ENCODE measurements at regions not wholly inside any gene's neighbourhood (a gene's known extent, or its start where the extent isn't known, plus 50 kb on each side); places are given as distances from the start of the nearest gene placed in this dataset.

DNA sequence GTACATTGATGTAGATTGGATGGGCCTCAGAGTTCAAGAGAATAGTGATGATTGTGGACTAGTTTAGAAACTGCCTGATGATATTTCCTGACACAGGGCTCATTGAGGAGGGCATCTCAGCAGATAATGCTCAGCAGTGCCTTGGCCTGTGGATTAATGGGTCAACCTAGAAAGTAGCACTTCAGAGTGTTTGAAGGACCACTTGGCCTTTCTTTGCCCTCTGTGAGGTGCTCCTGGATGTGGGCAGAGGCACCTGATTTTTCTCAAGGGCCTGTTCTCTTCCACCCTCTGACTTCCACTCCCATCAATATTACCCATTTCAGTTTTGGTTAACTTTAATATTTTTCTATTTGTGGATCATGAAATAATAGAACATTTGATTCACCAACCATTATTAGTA is 270.6 kb upstream of the BMP2 start:
- DNase-seq (ENCODE audit: low read depth, low spot score): no peak
- Histone ChIP-seq H3K36me3 (ENCODE audit: control insufficient read depth, insufficient read depth, low read length) (no peaks in the 10 kb centered on the region), H3K4me1 (ENCODE audit: control insufficient read depth, insufficient read depth, low read length) (no peaks in the 10 kb centered on the region), H3K4me3 (ENCODE audit: low read length) (no peak overlapping the region), H3K9me3 (ENCODE audit: control insufficient read depth, insufficient read depth, low read length) (no peaks in the 10 kb centered on the region), H3K27me3 (ENCODE audit: control insufficient read depth, insufficient read depth, low read length) (no peaks in the 10 kb centered on the region), H3K27ac (ENCODE audit: low read length) (no peak overlapping the region)

DNA sequence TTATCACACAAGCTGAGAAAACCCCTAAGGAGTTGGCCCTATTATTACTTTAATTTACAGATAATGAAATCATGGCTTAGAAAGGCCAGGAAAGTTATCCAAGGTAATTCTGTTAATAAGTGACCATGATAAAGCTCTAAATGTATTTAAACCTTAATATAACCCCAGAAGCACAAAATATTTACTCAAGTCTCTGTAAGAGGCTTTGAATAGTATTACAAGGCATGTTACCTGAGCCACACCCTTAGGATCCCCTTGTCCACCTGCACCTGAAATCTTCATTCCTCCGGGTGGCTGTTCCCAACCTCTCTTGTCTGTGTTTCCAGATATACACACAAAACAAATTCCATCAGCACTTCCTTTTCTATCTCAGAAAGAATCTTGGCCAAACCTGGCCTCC is 271.6 kb upstream of the BMP2 start:
- no peak for DNase-seq (ENCODE audit: low read depth, low spot score)
- no peaks in the 10 kb centered on the region for H3K27me3 ChIP-seq (ENCODE audit: control insufficient read depth, insufficient read depth, low read length)
- H3K4me1 ChIP-seq (ENCODE audit: control insufficient read depth, insufficient read depth, low read length): no peaks in the 10 kb centered on the region

DNA sequence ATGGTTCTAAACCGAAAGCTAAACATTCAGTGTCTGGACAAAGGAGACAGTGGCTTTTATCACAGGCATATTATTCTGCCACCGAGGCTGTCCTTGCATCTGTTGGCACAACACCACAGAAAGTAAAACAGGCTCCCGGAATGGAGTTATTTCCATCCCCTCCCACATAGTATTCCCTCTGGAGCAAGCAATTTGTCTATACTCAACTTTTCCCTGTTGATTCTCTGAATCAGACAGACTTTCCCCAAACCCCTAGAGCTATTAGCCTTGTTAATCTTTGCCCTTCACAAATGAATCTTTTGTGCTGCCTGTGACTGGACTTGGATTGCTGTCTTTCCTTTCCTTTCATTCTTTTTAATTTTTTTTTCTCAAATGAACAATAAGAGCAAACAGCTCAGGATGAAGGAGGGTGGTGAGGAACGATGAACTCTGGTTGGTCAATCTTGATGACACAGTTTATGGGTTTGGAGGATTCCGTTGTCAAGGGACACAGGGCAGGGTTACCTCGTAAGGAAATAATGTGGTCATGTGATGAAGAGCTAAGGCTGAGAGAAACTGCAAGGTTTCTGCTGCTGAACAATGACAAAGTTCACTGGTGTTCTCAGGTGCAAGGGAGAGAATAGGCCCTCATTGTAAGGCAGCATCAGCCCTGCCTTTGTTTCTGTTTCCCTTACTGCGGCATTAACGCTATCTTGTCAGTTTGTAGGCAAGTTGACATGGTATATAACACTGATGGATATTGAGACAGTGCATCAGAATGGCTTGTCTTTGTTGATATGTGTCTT is 275.0 kb upstream of the BMP2 start:
- H3K27ac ChIP-seq (ENCODE audit: low read length): no peak overlapping the region
- no peaks in the 10 kb centered on the region for H3K36me3 ChIP-seq (ENCODE audit: control insufficient read depth, insufficient read depth, low read length)
- no peaks in the 10 kb centered on the region for H3K9me3 ChIP-seq (ENCODE audit: control insufficient read depth, insufficient read depth, low read length)
- no peak overlapping the region for H3K4me3 ChIP-seq (ENCODE audit: low read length)
- no peak for DNase-seq (ENCODE audit: low read depth, low spot score)
- H3K27me3 ChIP-seq (ENCODE audit: control insufficient read depth, insufficient read depth, low read length): no peaks in the 10 kb centered on the region
- WGBS (ENCODE audit: insufficient coverage, insufficient read length): no CpG with 5 or more reads among the region's 8 CpGs
- no peaks in the 10 kb centered on the region for H3K4me1 ChIP-seq (ENCODE audit: control insufficient read depth, insufficient read depth, low read length)

More for the DNA sequence above, 271.6 kb upstream of the BMP2 start:
- no CpG with 5 or more reads among the region's 1 CpG for WGBS (ENCODE audit: insufficient coverage, insufficient read length)
- no peaks in the 10 kb centered on the region for H3K36me3 ChIP-seq (ENCODE audit: control insufficient read depth, insufficient read depth, low read length)
- no peak overlapping the region for H3K4me3 ChIP-seq (ENCODE audit: low read length)
- no peaks in the 10 kb centered on the region for H3K9me3 ChIP-seq (ENCODE audit: control insufficient read depth, insufficient read depth, low read length)
- H3K27ac ChIP-seq (ENCODE audit: low read length): no peak overlapping the region

DNA sequence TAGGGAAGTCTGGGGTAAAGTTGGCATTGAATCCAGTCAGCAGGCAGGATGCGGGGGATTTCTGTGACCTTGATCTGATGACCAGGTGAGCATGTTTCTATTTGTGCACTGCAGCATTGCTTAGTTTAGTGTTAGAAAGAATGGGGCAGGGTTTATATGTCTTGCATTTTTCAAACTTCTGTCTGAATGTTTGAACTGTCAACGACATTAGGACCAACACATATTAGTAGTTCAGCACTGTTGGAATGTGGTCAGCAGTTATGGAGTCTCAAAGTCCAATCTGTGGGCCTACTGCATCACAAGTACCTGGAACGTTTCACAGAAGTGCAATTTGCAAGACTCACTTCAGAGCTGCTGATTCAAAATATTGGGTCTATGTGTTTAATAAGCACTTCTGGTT is 276.6 kb upstream of the BMP2 start:
- H3K4me1 ChIP-seq (ENCODE audit: control insufficient read depth, insufficient read depth, low read length): no peaks in the 10 kb centered on the region
- H3K27ac ChIP-seq (ENCODE audit: low read length): no peak overlapping the region
- no CpG with 5 or more reads among the region's 3 CpGs for WGBS (ENCODE audit: insufficient coverage, insufficient read length)
- H3K9me3 ChIP-seq (ENCODE audit: control insufficient read depth, insufficient read depth, low read length): no peaks in the 10 kb centered on the region
- H3K27me3 ChIP-seq (ENCODE audit: control insufficient read depth, insufficient read depth, low read length): no peaks in the 10 kb centered on the region
- H3K36me3 ChIP-seq (ENCODE audit: control insufficient read depth, insufficient read depth, low read length): no peaks in the 10 kb centered on the region
- H3K4me3 ChIP-seq (ENCODE audit: low read length): no peak overlapping the region
- no peak for DNase-seq (ENCODE audit: low read depth, low spot score)

DNA sequence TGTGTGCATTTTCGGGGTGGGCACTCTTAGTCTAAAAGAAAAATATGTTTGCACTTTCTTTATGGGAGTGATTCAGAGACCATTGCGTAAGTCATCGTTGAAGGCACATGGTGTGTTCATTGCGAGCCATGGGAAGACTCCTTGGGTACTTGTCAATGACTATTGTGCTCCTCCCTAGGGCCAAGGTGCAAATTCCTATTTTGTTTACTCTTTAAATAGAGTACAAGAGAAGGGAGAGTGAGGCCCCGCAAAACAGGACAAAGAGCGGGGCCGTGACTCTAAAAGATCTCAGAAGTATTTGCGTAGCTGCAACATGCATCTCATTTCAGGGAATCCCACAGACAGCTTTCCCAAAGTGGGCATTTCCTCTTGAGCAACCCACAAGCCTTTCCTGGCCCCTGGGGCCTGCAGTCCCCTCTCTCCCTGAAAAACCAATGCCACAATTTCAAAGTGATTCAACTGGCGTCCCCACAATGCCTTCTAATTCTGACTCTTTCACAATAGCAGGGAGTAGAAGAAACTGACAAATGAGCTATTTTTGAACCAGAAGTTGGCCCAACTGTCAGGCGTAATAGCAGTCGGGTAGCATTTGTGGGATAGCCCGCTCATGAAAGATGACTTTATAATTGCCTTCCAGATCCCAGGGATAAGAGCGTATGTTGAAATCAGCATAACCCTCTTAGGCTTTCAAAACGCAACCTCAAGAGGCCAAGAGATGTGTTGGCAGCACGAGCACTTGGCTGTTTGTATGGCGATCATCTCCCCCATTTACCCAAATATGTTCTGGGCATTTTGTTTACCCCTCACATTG is 277.9 kb upstream of the BMP2 start:
- WGBS (ENCODE audit: insufficient coverage, insufficient read length): no CpG with 5 or more reads among the region's 16 CpGs
- Histone ChIP-seq H3K27ac (ENCODE audit: low read length) (no peak overlapping the region), H3K27me3 (ENCODE audit: control insufficient read depth, insufficient read depth, low read length) (no peaks in the 10 kb centered on the region), H3K4me3 (ENCODE audit: low read length) (no peak overlapping the region), H3K36me3 (ENCODE audit: control insufficient read depth, insufficient read depth, low read length) (no peaks in the 10 kb centered on the region), H3K9me3 (ENCODE audit: control insufficient read depth, insufficient read depth, low read length) (no peaks in the 10 kb centered on the region), H3K4me1 (ENCODE audit: control insufficient read depth, insufficient read depth, low read length) (no peaks in the 10 kb centered on the region)
- DNase-seq (ENCODE audit: low read depth, low spot score): no peak

DNA sequence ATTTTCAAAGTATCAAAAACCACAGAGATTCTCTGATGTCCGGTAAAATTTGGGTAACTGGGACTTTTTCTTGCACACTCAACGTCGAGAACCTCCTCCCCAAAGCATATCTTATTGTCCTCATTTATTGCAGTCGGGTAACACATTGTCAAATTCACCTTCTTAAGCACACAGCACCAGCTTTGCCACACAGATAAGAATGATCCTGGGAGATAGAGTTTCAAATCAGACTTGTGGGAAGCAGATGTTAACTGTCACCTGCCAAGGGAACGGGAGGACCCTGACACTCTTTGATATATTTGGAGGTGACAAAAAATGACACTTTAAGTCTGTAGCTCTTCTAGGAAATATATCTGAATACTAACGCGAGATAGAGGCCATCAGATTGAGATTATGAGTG is 282.1 kb upstream of the BMP2 start:
- WGBS (ENCODE audit: insufficient coverage, insufficient read length): no CpG with 5 or more reads among the region's 7 CpGs
- H3K27ac ChIP-seq (ENCODE audit: low read length): no peak overlapping the region
- DNase-seq (ENCODE audit: low read depth, low spot score): no peak

DNA sequence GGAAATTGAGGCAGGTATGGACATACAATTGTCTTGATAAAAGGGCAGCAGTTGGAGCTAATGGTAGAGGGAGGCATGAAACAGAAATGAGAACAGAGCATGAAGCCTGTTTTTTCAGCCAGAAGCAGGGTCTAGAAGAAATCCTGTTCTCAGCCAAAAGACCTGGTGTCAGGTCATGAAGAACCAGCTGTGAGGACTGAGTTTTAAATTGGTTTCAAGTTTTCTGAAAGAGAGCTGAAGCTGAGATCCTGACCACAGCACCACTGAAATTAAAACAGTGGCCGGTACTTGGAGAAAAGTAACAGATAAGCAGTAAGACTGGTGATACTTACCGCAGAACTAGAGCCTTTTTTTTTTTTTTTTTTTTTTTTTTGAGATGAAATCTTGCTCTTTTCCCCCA is 283.8 kb upstream of the BMP2 start:
- Histone ChIP-seq H3K4me3 (ENCODE audit: low read length) (no peak overlapping the region), H3K36me3 (ENCODE audit: control insufficient read depth, insufficient read depth, low read length) (no peaks in the 10 kb centered on the region), H3K9me3 (ENCODE audit: control insufficient read depth, insufficient read depth, low read length) (no peaks in the 10 kb centered on the region), H3K4me1 (ENCODE audit: control insufficient read depth, insufficient read depth, low read length) (no peaks in the 10 kb centered on the region), H3K27ac (ENCODE audit: low read length) (no peak overlapping the region), H3K27me3 (ENCODE audit: control insufficient read depth, insufficient read depth, low read length) (no peaks in the 10 kb centered on the region)
- no peak for DNase-seq (ENCODE audit: low read depth, low spot score)
- WGBS (ENCODE audit: insufficient coverage, insufficient read length): no CpG with 5 or more reads among the region's 2 CpGs

More for the DNA sequence above, 282.1 kb upstream of the BMP2 start:
- Histone ChIP-seq H3K9me3 (ENCODE audit: control insufficient read depth, insufficient read depth, low read length) (no peaks in the 10 kb centered on the region), H3K4me3 (ENCODE audit: low read length) (no peak overlapping the region), H3K4me1 (ENCODE audit: control insufficient read depth, insufficient read depth, low read length) (no peaks in the 10 kb centered on the region), H3K27me3 (ENCODE audit: control insufficient read depth, insufficient read depth, low read length) (no peaks in the 10 kb centered on the region), H3K36me3 (ENCODE audit: control insufficient read depth, insufficient read depth, low read length) (no peaks in the 10 kb centered on the region)

DNA sequence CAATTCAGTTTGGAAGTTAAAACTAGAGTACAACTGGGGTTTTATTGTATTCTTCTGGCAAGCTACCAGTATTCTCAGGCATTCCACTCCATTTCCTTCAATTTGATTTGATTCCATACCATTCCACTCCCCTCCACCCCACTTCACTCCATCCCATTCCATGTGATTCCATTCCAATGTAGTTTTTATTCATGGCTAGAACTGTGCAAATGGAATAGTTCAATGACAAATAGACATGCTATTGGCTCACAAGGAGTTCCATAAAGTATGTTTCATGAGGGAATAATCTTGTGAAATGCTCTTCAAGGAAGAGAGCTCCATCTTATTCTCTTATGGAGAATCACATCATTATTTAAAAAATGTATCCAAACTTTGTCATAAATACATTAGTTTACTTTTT is 285.0 kb upstream of the BMP2 start:
- no peak overlapping the region for H3K4me3 ChIP-seq (ENCODE audit: low read length)
- no peak for DNase-seq (ENCODE audit: low read depth, low spot score)
- H3K27ac ChIP-seq (ENCODE audit: low read length): no peak overlapping the region
- no peaks in the 10 kb centered on the region for H3K9me3 ChIP-seq (ENCODE audit: control insufficient read depth, insufficient read depth, low read length)
- no peaks in the 10 kb centered on the region for H3K4me1 ChIP-seq (ENCODE audit: control insufficient read depth, insufficient read depth, low read length)
- H3K27me3 ChIP-seq (ENCODE audit: control insufficient read depth, insufficient read depth, low read length): no peaks in the 10 kb centered on the region
- no peaks in the 10 kb centered on the region for H3K36me3 ChIP-seq (ENCODE audit: control insufficient read depth, insufficient read depth, low read length)

DNA sequence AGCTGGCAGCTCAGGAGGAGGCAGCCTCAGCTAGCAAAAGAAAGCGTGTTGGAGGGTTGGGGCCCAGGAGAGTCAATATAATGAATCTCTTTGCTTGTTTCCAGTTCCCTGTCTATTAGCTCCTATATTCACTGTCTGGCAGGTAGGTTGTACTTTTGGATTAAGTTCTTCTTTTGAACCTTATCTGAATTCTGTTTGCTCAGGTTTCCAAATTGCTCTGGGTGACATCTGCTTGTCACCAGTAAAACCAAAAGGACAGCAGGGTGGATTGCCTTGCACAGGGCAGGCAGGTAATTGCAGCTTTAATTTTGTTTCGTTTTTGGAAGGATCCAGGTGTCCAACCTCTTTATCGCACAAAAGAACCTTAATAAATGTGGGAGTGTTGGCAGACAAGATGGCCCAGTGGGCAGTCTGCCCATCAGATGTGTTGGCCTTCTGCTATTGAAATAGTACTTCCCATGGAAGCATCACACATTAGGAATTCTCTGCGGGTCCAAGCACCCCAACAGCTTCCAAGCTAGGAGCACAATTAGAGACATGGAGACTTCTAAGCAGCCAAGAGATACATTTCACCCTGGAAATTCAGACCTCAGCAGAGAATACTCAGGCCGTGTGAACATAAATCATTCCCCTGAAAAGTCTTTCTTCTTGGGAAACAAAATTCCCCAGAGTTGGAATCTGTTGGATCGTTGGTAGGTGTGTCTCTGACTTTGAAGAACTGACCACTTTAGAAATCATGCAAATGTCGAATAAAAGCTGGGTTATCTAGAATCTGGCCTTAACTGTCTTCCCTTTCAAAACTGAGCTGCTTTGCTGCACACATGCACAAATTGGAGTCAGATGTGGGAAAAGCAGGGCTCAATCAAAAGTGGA is 286.9 kb upstream of the BMP2 start:
- H3K27me3 ChIP-seq (ENCODE audit: control insufficient read depth, insufficient read depth, low read length): no peaks in the 10 kb centered on the region
- no peak overlapping the region for H3K27ac ChIP-seq (ENCODE audit: low read length)
- WGBS (ENCODE audit: insufficient coverage, insufficient read length): no CpG with 5 or more reads among the region's 7 CpGs
- no peak overlapping the region for H3K4me3 ChIP-seq (ENCODE audit: low read length)
- H3K4me1 ChIP-seq (ENCODE audit: control insufficient read depth, insufficient read depth, low read length): no peaks in the 10 kb centered on the region
- no peaks in the 10 kb centered on the region for H3K36me3 ChIP-seq (ENCODE audit: control insufficient read depth, insufficient read depth, low read length)
- DNase-seq (ENCODE audit: low read depth, low spot score): no peak
- H3K9me3 ChIP-seq (ENCODE audit: control insufficient read depth, insufficient read depth, low read length): no peaks in the 10 kb centered on the region

DNA sequence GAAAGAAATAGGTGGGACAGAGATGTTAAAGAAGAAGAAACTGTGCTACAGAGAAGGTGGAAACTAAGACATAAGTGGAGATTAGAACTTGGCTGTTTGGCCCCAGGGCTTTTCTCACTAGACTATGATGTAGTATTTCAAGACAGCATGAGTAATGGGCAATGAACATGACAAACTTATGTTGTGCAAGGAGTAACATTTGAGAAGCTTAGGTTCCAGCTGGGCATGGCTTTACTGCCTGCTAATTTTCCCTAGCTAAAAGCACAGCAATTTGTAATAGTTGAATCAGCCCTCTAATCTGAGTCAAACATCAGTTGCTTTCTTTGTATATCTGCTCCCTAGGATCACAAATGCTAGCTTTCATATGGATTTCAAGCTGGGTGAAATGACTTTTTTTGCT is 294.3 kb upstream of the BMP2 start:
- DNase-seq (ENCODE audit: low read depth, low spot score): no peak
- Histone ChIP-seq H3K27ac (ENCODE audit: low read length) (no peak overlapping the region), H3K36me3 (ENCODE audit: control insufficient read depth, insufficient read depth, low read length) (no peaks in the 10 kb centered on the region), H3K4me1 (ENCODE audit: control insufficient read depth, insufficient read depth, low read length) (no peaks in the 10 kb centered on the region), H3K9me3 (ENCODE audit: control insufficient read depth, insufficient read depth, low read length) (no peaks in the 10 kb centered on the region), H3K27me3 (ENCODE audit: control insufficient read depth, insufficient read depth, low read length) (no peaks in the 10 kb centered on the region), H3K4me3 (ENCODE audit: low read length) (no peak overlapping the region)
